Trophoblast cell (in vitro differentiated cells and primary cell): ENCODE measurements at regions not wholly inside any gene's neighbourhood (a gene's known extent, or its start where the extent isn't known, plus 50 kb on each side); places are given as distances from the start of the nearest gene placed in this dataset.
"Not testable (repeated sequence)": the region's sequence is repeated elsewhere in the genome, so short reads cannot be mapped to it uniquely, and the experiment has no call there.

Source experiments
- DNase-seq, 2 donors: peaks; one replicate each; pipeline ENCODE4 v3.0.0-alpha.2; 2016
- H2AFZ ChIP-seq: 2 replicates; pipeline ENCODE4 v1.6.1; 2013; ENCODE audit warnings: low read length, moderate library complexity, mild to moderate bottlenecking; ENCODE audit not compliant: insufficient read depth, poor library complexity
- H2AK5ac ChIP-seq: 2 replicates; pipeline ENCODE4 v1.6.1; 2013; ENCODE audit warnings: mild to moderate bottlenecking, low read length
- H2BK120ac ChIP-seq: 2 replicates; pipeline ENCODE4 v1.6.1; 2013; ENCODE audit warnings: low read length, mild to moderate bottlenecking, moderate library complexity; ENCODE audit not compliant: insufficient read depth, poor library complexity
- H2BK12ac ChIP-seq: 2 replicates; pipeline ENCODE4 v1.6.1; 2013; ENCODE audit warnings: mild to moderate bottlenecking, low read length, moderate library complexity
- H2BK5ac ChIP-seq: 2 replicates; pipeline ENCODE4 v1.6.1; 2013; ENCODE audit warnings: low read length, low read depth, moderate library complexity, mild to moderate bottlenecking; ENCODE audit not compliant: poor library complexity
- H3K14ac ChIP-seq: 2 replicates; pipeline ENCODE4 v1.6.1; 2013; ENCODE audit warnings: mild to moderate bottlenecking, low read length
- H3K18ac ChIP-seq: 2 replicates; pipeline ENCODE4 v1.6.1; 2013; ENCODE audit warnings: mild to moderate bottlenecking, low read length
- H3K23ac ChIP-seq: 2 replicates; pipeline ENCODE4 v1.6.1; 2013; ENCODE audit warnings: low read length
- H3K27ac ChIP-seq: 2 replicates; pipeline ENCODE4 v1.5.1; 2013; ENCODE audit warnings: low read depth, mild to moderate bottlenecking, inconsistent platforms, low read length, moderate library complexity
- H3K27me3 ChIP-seq: 2 replicates; pipeline ENCODE4 v1.6.1; 2013; ENCODE audit warnings: inconsistent platforms, mild to moderate bottlenecking, low read length, moderate library complexity; ENCODE audit not compliant: insufficient read depth
- H3K36me3 ChIP-seq, 2 experiments: 1 replicate in 1 of 2; 2 replicates in 1 of 2; pipeline ENCODE4 v1.6.1; 2013; ENCODE audit warnings: low read length in 2 of 2, mild to moderate bottlenecking in 2 of 2, moderate library complexity in 1 of 2; ENCODE audit not compliant: insufficient read depth in 2 of 2, control insufficient read depth in 1 of 2
- H3K4ac ChIP-seq: 2 replicates; pipeline ENCODE4 v1.6.1; 2013; ENCODE audit warnings: low read depth, mild to moderate bottlenecking, low read length, moderate library complexity
- H3K4me1 ChIP-seq, 2 experiments: 1 replicate in 1 of 2; 2 replicates in 1 of 2; pipeline ENCODE4 v1.6.1; 2013; ENCODE audit warnings: low read length in 2 of 2, mild to moderate bottlenecking in 2 of 2, moderate library complexity in 1 of 2; ENCODE audit not compliant: insufficient read depth in 2 of 2, control insufficient read depth in 1 of 2
- H3K4me2 ChIP-seq: 2 replicates; pipeline ENCODE4 v1.6.1; 2013; ENCODE audit warnings: inconsistent platforms, mild to moderate bottlenecking, low read length, moderate library complexity
- H3K4me3 ChIP-seq: 2 replicates; pipeline ENCODE4 v1.5.1; 2013; ENCODE audit warnings: mild to moderate bottlenecking, low read depth, low read length, inconsistent platforms
- H3K79me1 ChIP-seq: one replicate; pipeline ENCODE4 v1.6.1; 2013; ENCODE audit warnings: low read length
- H3K79me2 ChIP-seq: 2 replicates; pipeline ENCODE4 v1.6.1; 2013; ENCODE audit warnings: low read length, mild to moderate bottlenecking; ENCODE audit not compliant: control insufficient read depth, insufficient read depth, poor library complexity
- H3K9ac ChIP-seq: 2 replicates; pipeline ENCODE4 v1.6.1; 2013; ENCODE audit warnings: mild to moderate bottlenecking, low read length
- H3K9me3 ChIP-seq: 2 replicates; pipeline ENCODE4 v1.6.1; 2013; ENCODE audit warnings: low read depth, mild to moderate bottlenecking, control low read depth, inconsistent platforms, low read length; ENCODE audit not compliant: insufficient read depth
- H4K12ac ChIP-seq: 2 replicates; pipeline ENCODE4 v1.6.1; 2013; ENCODE audit warnings: low read depth, mild to moderate bottlenecking, low read length, moderate library complexity
- H4K8ac ChIP-seq: 2 replicates; pipeline ENCODE4 v1.6.1; 2013; ENCODE audit warnings: low read depth, mild to moderate bottlenecking, low read length, moderate library complexity
- H4K91ac ChIP-seq: one replicate; pipeline ENCODE4 v1.6.1; 2013; ENCODE audit warnings: low read depth, mild to moderate bottlenecking, low read length, moderate library complexity
- WGBS: extraction: QIAGEN DNeasy Blood & Tissue Kit; methylation state at CpG from one replicate; pipeline ENCODE4 v1.1.7; 2013; ENCODE audit warnings: missing lambda C conversion rate; ENCODE audit not compliant: insufficient read length, insufficient coverage; ENCODE audit errors: extremely low coverage; 5-methylcytosine and 5-hydroxymethylcytosine counted together

DNA sequence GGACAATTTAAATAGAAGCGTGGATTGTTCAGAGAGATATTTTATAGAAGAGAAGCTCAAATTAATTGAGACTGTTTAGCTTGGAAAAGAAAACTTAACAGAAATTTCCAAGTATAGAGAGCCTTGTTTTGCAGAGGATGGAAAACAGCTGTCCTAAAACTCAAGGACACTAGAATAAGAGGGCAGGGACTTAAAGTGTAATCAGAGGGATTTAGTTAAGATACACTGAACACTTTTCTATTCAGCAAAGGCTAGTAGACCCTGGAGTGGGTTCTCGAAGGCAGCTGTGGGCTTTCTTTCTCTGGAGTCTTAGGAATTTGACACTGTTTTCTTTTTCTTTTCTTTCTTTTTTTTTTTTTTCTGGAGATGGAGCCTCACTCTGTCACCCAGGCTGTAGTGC is 92.7 kb upstream of the ARX start:
- WGBS, result no CpG with 5 or more reads among the region's 2 CpGs
- Histone ChIP-seq H3K9ac (no peak overlapping the region), H3K4me2 (no peak overlapping the region), H3K79me2 (no peaks in the 10 kb centered on the region), H3K23ac (no peak overlapping the region), H2AFZ (no peak overlapping the region), H3K4ac (no peak overlapping the region), H2BK5ac (no peak overlapping the region), H2BK120ac (no peak overlapping the region), H3K36me3 (no peaks in the 10 kb centered on the region), H4K12ac (no peak overlapping the region), H3K27ac (no peak overlapping the region), H3K14ac (no peak overlapping the region), H3K4me3 (no peak overlapping the region), H4K8ac (no peak overlapping the region), H3K18ac (no peak overlapping the region), H3K4me1 (no peaks in the 10 kb centered on the region), H4K91ac (no peak overlapping the region), H3K79me1 (no peaks in the 10 kb centered on the region), H3K27me3 (no peaks in the 10 kb centered on the region), H3K9me3 (no peaks in the 10 kb centered on the region), H2BK12ac (no peak overlapping the region), H2AK5ac (no peak overlapping the region)
- no peak for DNase-seq

DNA sequence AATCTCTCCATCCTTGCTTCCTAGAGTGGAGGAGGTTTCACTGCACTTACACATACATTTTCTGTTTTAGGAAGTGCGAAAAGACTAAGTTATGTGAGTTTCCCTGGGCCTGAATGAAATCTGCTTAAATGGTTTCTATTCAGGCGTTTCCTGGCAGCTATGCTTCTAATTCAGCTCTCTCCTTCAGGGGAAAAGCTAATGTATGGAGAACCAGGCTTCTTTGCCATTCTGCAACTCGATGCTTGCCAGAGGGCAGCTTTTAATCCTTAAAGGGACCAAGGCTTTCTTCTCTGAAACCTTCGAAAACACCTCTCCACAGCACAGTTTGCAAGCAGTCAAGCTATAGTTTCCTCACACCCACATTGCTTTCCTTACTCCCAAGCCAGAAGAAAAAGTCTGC is 89.5 kb upstream of the ARX start:
- H3K4me3 ChIP-seq, result no peak overlapping the region
- H4K91ac ChIP-seq, result no peak overlapping the region
- H3K27me3 ChIP-seq, result no peaks in the 10 kb centered on the region
- H4K12ac ChIP-seq, result no peak overlapping the region
- H3K4ac ChIP-seq, result no peak overlapping the region
- no CpG with 5 or more reads among the region's 4 CpGs for WGBS
- no peaks in the 10 kb centered on the region for H3K79me1 ChIP-seq
- H3K14ac ChIP-seq, result no peak overlapping the region
- no peak overlapping the region for H2BK5ac ChIP-seq
- H3K4me2 ChIP-seq, result no peak overlapping the region
- no peak overlapping the region for H2BK12ac ChIP-seq
- H3K18ac ChIP-seq, result no peak overlapping the region
- H4K8ac ChIP-seq, result no peak overlapping the region
- no peaks in the 10 kb centered on the region for H3K4me1 ChIP-seq
- H2AFZ ChIP-seq, result no peak overlapping the region
- H3K23ac ChIP-seq, result no peak overlapping the region
- no peaks in the 10 kb centered on the region for H3K9me3 ChIP-seq
- no peak overlapping the region for H3K9ac ChIP-seq
- no peaks in the 10 kb centered on the region for H3K79me2 ChIP-seq
- no peak overlapping the region for H2BK120ac ChIP-seq
- no peak for DNase-seq
- H3K27ac ChIP-seq, result no peak overlapping the region
- no peak overlapping the region for H2AK5ac ChIP-seq
- no peaks in the 10 kb centered on the region for H3K36me3 ChIP-seq

DNA sequence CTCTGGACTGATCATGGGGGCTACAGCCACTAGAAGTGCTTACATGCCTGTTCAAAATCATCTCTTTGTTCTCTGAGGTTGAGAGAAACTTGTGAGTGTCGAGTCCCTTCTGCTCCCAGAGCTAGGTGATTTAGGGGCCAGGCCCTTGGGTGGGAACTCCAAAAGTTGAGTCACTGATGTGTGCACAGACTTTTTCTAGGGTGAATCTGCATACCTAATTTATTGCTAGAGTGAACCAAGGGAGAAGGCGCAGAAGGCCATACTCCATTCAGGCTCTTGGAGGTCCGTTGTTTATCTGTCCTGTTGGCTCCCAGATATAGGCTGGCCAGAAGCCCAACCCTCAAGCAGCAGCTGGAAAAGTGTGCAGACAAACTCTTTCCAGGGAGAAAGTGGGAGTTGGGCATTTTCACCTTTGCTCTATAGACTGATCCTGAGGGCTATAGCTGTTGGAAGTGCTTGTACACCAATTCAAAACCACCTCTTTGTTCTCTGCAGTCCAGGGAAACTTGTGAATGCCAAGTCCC is 80.8 kb upstream of the ARX start:
- H4K12ac ChIP-seq, result no peak overlapping the region
- no peak for DNase-seq
- no peaks in the 10 kb centered on the region for H3K36me3 ChIP-seq
- no peak overlapping the region for H2BK12ac ChIP-seq
- H3K79me1 ChIP-seq, result no peaks in the 10 kb centered on the region
- no peak overlapping the region for H3K14ac ChIP-seq
- no peaks in the 10 kb centered on the region for H3K9me3 ChIP-seq
- no peaks in the 10 kb centered on the region for H3K79me2 ChIP-seq
- H2AFZ ChIP-seq, result no peak overlapping the region
- H3K4me3 ChIP-seq, result no peak overlapping the region
- no peak overlapping the region for H3K4ac ChIP-seq
- no peaks in the 10 kb centered on the region for H3K4me1 ChIP-seq
- no peak overlapping the region for H3K23ac ChIP-seq
- no peak overlapping the region for H4K91ac ChIP-seq
- no peak overlapping the region for H4K8ac ChIP-seq
- H3K9ac ChIP-seq, result no peak overlapping the region
- no peak overlapping the region for H2BK120ac ChIP-seq
- H2AK5ac ChIP-seq, result no peak overlapping the region
- no peaks in the 10 kb centered on the region for H3K27me3 ChIP-seq
- H3K4me2 ChIP-seq, result no peak overlapping the region
- WGBS, result no CpG with 5 or more reads among the region's 3 CpGs
- no peak overlapping the region for H3K27ac ChIP-seq
- H3K18ac ChIP-seq, result no peak overlapping the region
- H2BK5ac ChIP-seq, result no peak overlapping the region

DNA sequence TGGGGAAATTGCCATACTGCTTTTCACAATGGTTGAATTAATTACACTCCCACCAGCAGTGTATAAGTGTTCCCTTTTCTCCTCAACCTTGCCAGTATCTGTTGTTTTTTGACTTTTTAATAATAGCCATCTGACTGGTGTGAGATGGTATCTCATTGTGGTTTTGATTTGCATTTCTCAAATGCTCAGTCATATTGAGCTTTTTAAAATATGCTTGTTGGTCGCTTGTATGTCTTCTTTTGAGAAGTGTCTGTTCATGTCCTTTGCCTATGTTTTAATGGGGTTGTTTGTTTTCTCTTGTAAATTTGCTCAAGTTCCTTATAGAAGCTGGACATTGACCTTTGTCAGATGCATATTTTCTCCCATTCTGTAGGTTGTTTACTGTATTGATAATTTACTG is 75.4 kb upstream of the ARX start:
- H4K12ac ChIP-seq, H3K79me1 ChIP-seq, DNase-seq, H3K4ac ChIP-seq, H2AFZ ChIP-seq, H3K79me2 ChIP-seq, H3K4me3 ChIP-seq, H3K9ac ChIP-seq, H2BK5ac ChIP-seq, H3K4me2 ChIP-seq, H4K91ac ChIP-seq, H3K4me1 ChIP-seq, H4K8ac ChIP-seq, H2AK5ac ChIP-seq, H3K36me3 ChIP-seq, H2BK12ac ChIP-seq, H3K27me3 ChIP-seq, H2BK120ac ChIP-seq, H3K27ac ChIP-seq, H3K18ac ChIP-seq, H3K23ac ChIP-seq, H3K14ac ChIP-seq, H3K9me3 ChIP-seq: not testable (repeated sequence)
- WGBS, result no CpG with 5 or more reads among the region's 1 CpG
